Upper lobe of right lung (tissue), 1 donor: ENCODE measurements at regions not wholly inside any gene's neighbourhood (a gene's known extent, or its start where the extent isn't known, plus 50 kb on each side); places are given as distances from the start of the nearest gene placed in this dataset.

Source experiments
- ATAC-seq: fragments of 200-7000 bp; cut with Tn5 transposase; one replicate; pipeline ENCODE4 v1.9.1; 2020; ENCODE audit warnings: mild to moderate bottlenecking, moderate library complexity
- DNase-seq: peaks from one replicate; pipeline ENCODE4 v3.0.0-alpha.2; 2020
- H3K27ac ChIP-seq: fragments of 200-600 bp; one replicate; pipeline ENCODE4 v1.8.0; 2022
- H3K27me3 ChIP-seq: fragments of 200-600 bp; one replicate; pipeline ENCODE4 v1.8.0; 2022; ENCODE audit warnings: mild to moderate bottlenecking
- H3K36me3 ChIP-seq: fragments of 200-600 bp; one replicate; pipeline ENCODE4 v1.8.0; 2022
- H3K4me1 ChIP-seq: fragments of 200-600 bp; one replicate; pipeline ENCODE4 v1.8.0; 2022
- H3K4me3 ChIP-seq: fragments of 200-600 bp; one replicate; pipeline ENCODE4 v1.8.0; 2022; ENCODE audit warnings: mild to moderate bottlenecking
- H3K9me3 ChIP-seq: fragments of 200-600 bp; one replicate; pipeline ENCODE4 v1.8.0; 2022
- CTCF ChIP-seq: fragments of 200-600 bp; IDR thresholded peaks from one replicate; pipeline ENCODE4 v1.8.0; 2022; ENCODE audit warnings: antibody characterized with exemption
- intact Hi-C: fragments of 100-400 bp; cut with DNase I; formaldehyde crosslinking; loops from one replicate; pipeline ENCODE4 v1.11.0; 2022
- donor health status: DM: no; HTN: yes; CAD: no; lungs with severe emphysema.

DNA sequence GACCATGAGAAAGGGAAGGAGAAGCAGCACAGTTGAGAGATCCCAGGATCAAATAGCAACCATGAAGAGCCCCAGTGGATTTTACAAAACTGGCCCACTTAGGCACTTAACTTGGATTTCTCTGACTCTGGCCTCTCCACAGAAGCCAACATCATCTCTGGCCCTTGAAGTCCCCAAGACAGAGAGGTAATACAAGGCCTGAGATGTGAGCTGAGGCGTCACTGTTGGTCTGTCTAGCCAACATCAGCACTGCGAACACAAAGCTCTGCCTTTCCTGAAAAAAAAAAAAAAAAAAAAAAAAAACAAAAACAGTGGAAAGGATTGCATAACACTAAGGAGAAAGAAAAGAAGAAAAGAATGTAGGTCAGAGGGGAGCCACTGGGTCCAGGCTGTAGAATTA lies 378.3 kb downstream of the BRINP1 start:
- Histone ChIP-seq H3K36me3 (no peaks in the 10 kb centered on the region), H3K4me3 (no peak overlapping the region), H3K27ac (no peak overlapping the region), H3K9me3 (no peaks in the 10 kb centered on the region), H3K27me3 (no peaks in the 10 kb centered on the region), H3K4me1 (no peaks in the 10 kb centered on the region)
- intact Hi-C loops, result no loop called here
- DNase-seq (no peak), ATAC-seq (no peak)
- no peak for TF ChIP-seq CTCF

DNA sequence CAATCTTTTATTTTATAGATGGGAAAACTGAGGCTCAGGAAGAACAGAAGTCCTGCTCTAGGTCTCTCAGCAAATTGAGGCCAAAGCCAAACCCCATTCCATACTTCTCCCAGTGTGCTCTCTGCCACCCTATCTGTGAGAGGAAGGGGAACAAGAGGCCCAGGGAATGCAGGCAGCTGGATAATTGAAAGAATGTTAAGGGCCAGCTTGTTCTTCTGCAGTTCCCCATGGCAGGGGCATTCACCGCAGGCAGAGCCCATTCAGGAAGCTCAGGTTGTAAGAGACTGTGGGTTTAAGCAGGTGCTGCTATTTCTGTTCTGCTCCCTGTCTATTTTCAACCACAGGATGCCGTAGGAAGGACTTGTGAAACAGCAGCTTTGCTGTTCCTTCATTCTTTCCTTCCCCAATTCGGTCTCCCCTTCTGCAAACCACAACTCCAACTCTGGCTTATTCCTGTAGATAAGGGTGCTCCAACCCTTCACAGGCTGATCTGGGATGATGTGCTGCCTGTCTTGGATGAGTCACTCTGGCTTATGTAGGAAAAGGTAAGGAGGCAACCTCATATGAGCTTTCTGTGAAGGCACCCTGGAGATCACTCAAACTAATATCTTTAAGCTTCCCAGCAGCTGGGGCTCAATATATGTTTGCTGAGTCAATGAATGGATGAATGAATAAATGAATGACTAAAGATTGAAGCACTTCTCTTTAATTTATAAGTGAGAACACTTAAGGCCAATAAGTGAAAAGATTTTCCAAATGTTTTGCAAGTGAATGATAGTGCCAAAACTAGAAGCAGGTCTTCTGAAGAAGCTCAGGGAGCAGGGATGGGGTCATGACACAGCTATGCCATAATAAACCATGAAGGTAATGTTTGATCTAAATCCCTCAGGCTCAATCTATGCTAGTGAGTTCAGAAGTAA lies 377.6 kb downstream of the BRINP1 start:
- ATAC-seq, result peak; percentile 56
- H3K4me3 ChIP-seq, result no peak overlapping the region
- H3K27ac ChIP-seq, result no peak overlapping the region
- no peak for TF ChIP-seq CTCF
- no peaks in the 10 kb centered on the region for H3K9me3 ChIP-seq
- no peaks in the 10 kb centered on the region for H3K4me1 ChIP-seq
- no peaks in the 10 kb centered on the region for H3K36me3 ChIP-seq
- intact Hi-C loops, result no loop called here
- DNase-seq, result no peak
- H3K27me3 ChIP-seq, result no peaks in the 10 kb centered on the region

DNA sequence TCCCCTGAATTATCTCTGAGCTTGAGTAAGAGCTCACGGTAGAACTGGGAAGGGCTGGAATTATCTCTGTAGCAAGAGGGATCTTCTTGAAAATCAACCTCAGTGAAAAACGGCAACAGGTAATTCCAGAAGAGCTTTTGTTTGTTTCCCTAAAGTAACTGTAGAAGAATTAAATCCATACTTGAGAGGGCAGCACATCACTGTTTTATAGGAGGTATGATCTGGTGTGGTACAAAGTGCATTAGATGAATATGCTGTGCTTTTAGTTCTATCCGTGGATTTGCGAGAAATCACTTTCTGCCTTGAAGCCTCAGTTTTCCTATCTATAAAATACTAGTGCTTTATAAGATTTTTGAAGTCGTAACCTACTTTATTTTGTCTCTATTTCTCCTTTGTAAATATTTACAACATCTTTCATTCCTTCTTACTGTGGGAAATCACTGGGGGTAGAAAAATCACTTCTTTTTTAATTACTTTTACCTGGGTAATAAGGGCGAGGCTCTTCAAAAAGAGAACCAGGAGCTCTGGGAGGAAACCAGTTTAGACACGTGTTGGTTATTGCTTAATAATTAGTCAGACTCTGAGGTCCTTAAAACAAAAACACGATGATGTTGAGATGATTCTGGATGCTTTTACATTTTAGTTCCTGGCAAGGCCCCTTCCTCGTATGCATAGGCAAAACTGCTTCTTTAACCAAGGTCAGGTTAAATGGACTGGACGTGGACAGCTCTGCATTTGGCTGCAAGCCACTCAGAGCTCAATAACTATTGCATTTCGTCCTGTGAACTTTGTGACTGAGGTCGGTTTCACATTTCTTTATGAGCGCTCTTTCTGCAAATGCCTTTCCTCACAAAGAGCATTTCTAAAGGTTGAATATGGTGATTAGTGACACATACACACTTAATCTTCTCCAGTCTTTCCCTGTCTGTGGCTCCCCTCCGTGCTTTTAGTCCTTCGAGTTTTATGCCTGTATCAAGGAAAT lies 376.1 kb downstream of the BRINP1 start:
- DNase-seq, result no peak
- TF ChIP-seq CTCF, result no peak
- H3K27ac ChIP-seq, result no peak overlapping the region

DNA sequence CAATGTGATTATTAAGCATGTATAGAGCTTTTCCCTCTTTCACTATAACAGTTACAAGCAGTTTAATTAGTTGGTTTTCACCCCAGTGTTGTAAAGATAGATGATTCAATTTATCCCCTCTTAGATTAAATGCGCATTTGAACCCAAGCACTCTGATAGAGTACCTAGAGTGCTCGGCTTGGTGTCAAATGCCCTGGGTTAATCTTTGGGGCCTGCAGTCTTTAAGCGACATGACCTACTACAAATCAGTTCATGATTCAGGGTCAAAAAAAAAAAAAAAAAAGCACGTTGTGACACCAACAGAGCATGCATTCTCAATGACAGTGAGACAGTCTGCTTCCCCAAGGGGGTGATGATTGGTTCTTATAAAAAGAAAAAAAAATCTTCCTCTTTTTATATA lies 375.3 kb downstream of the BRINP1 start:
- no peak for DNase-seq
- TF ChIP-seq CTCF, result no peak
- Histone ChIP-seq H3K27me3 (no peaks in the 10 kb centered on the region), H3K9me3 (no peaks in the 10 kb centered on the region), H3K36me3 (no peaks in the 10 kb centered on the region), H3K4me3 (no peak overlapping the region), H3K27ac (no peak overlapping the region), H3K4me1 (no peaks in the 10 kb centered on the region)
- no peak for ATAC-seq
- intact Hi-C loops, result no loop called here

More for the DNA sequence above, 376.1 kb downstream of the BRINP1 start:
- no peaks in the 10 kb centered on the region for H3K27me3 ChIP-seq
- no peak for ATAC-seq
- H3K9me3 ChIP-seq, result no peaks in the 10 kb centered on the region
- no peaks in the 10 kb centered on the region for H3K4me1 ChIP-seq
- intact Hi-C loops, result no loop called here
- H3K4me3 ChIP-seq, result no peak overlapping the region
- no peaks in the 10 kb centered on the region for H3K36me3 ChIP-seq

GRCh38 chr9:119002491-119002890 lies 366.7 kb downstream of the BRINP1 start:
- no peaks in the 10 kb centered on the region for H3K36me3 ChIP-seq
- peaks cover 8% of the 10 kb centered on the region for H3K4me1 ChIP-seq
- DNase-seq (no peak), ATAC-seq (no peak)
- H3K27ac ChIP-seq, result no peak overlapping the region
- H3K9me3 ChIP-seq, result no peaks in the 10 kb centered on the region
- H3K4me3 ChIP-seq, result no peak overlapping the region
- H3K27me3 ChIP-seq, result no peaks in the 10 kb centered on the region
- TF ChIP-seq CTCF, result no peak
- intact Hi-C loops, result no loop called here
